HCT116 (cell line): ENCODE measurements at regions not wholly inside any gene's neighbourhood (a gene's known extent, or its start where the extent isn't known, plus 50 kb on each side); places are given as distances from the start of the nearest gene placed in this dataset.

ENCODE experiments used
- CEBPB ChIP-seq: IDR thresholded peaks from 2 replicates; pipeline ENCODE4 v1.6.1; 2012; ENCODE audit warnings: low read depth
- CTCF ChIP-seq, 3 experiments: fragments of 200-600 bp in 1 of 3; sonication (generic) in 1 of 3; IDR thresholded peaks in 2 of 3; conservative IDR thresholded peaks in 1 of 3; 2 replicates each; pipeline ENCODE4 v1.5.1; 2012 to 2017; ENCODE audit warnings: low read depth in 2 of 3, low read length in 2 of 3, antibody characterized with exemption in 1 of 3, borderline replicate concordance in 1 of 3, control low read depth in 1 of 3, mild to moderate bottlenecking in 1 of 3, mixed read lengths in 1 of 3, mixed run types in 1 of 3, moderate library complexity in 1 of 3; ENCODE audit not compliant: insufficient read depth in 1 of 3
- POLR2A ChIP-seq: IDR thresholded peaks from 2 replicates; pipeline ENCODE4 v1.7.0; 2011; ENCODE audit warnings: borderline replicate concordance; ENCODE audit not compliant: insufficient read depth, insufficient read length; ENCODE audit errors: extremely low read depth
- RAD21 ChIP-seq: IDR thresholded peaks from 2 replicates; pipeline ENCODE4 v1.6.1; 2012; ENCODE audit warnings: low read depth, mild to moderate bottlenecking
- SP1 ChIP-seq: IDR thresholded peaks from 2 replicates; pipeline ENCODE4 v1.6.1; 2012; ENCODE audit warnings: low read depth
- SRF ChIP-seq: IDR thresholded peaks from 2 replicates; pipeline ENCODE4 v1.6.1; 2012; ENCODE audit warnings: low read depth
- ZBTB33 ChIP-seq: IDR thresholded peaks from 2 replicates; pipeline ENCODE4 v1.6.1; 2011; ENCODE audit warnings: mild to moderate bottlenecking, low read length, moderate library complexity; ENCODE audit not compliant: insufficient replicate concordance; ENCODE audit errors: extremely low read depth

- TF ChIP-seq SRF (no peak), SP1 (no peak), CTCF (IDR thresholded peaks at IDR 0.05 in 2 of 3, conservative IDR thresholded peaks at IDR 0.05 in 1 of 3; ENCODE audit: borderline replicate concordance in 1 of 3, insufficient read depth in 1 of 3, low read depth in 2 of 3, low read length in 2 of 3) (no peak), ZBTB33 (no peak), POLR2A (no peak), RAD21 (no peak), CEBPB (no peak)
These were observed 569.0 kb downstream of the TUSC7 start for GRCh38 chr3:117278424-117279190.
